ENCODE measurements at regions not wholly inside any gene's neighbourhood (a gene's known extent, or its start where the extent isn't known, plus 50 kb on each side); places are given as distances from the start of the nearest gene placed in this dataset.

DNA sequence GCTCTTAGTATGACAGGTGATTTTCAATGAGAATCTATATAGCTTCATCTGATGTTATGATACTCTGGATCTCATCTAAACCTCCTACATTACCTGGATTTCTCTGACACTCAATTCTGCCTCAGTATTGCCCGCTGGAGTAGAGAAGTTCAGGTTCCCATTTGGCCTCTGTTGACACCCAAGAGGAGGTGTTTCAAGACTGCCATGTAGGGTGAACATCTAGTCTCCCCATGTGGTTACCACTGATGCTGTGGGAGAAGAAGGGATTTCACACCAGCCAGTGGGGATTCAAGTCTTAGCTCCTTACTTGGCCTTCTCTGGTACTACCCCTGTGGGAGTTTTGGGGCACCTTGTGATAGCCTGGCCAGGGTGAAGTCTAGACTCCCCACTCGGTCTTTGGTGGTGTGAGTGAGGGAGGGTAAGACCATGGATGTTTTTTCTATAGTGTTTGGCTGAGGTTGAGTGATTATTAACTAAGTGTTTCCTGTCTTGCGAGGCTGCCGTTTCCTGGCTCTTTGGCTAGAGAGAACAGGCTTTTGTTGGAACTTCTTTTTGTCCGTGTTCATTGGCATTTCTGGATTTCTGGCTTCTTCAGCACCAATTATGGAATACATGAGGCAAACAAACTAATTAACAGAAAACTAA lies 90.7 kb downstream of the RHOU start:
- no peak for TF ChIP-seq POLR2AphosphoS5 (IDR thresholded peaks at IDR 0.05; ENCODE audit: low read depth, low read length)
- no peak for TF ChIP-seq TAF1 (IDR thresholded peaks at IDR 0.05; ENCODE audit: low read depth, low read length)

Measured in GM12891 (cell line).